ENCODE measurements at regions not wholly inside any gene's neighbourhood (a gene's known extent, or its start where the extent isn't known, plus 50 kb on each side); places are given as distances from the start of the nearest gene placed in this dataset.

DNA sequence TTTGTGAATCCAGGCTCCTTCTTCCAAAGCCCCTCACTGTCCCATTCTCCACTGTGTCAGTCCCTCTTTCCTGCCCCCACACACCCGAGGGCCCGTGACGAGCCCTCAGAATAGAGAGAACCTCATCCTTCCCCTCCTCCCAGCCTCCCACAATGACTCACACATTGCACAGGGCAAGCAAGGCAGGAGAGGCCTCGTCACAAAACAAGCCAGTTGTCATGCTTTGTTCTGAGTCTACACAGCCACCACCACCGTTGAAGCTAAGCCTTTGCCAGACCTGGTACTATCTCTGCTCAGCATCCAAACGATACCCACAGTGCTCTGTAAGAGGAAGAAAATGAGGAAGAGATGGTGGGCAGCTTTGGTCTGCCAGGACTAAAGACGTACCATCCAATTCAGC, 142.2 kb upstream of the ZNF366 start:
- no peaks in the 10 kb centered on the region for H3K36me3 Mint-ChIP-seq (ENCODE audit: insufficient read depth, unreplicated experiment)
- H3K27ac Mint-ChIP-seq (ENCODE audit: unreplicated experiment): no peak overlapping the region

DNA sequence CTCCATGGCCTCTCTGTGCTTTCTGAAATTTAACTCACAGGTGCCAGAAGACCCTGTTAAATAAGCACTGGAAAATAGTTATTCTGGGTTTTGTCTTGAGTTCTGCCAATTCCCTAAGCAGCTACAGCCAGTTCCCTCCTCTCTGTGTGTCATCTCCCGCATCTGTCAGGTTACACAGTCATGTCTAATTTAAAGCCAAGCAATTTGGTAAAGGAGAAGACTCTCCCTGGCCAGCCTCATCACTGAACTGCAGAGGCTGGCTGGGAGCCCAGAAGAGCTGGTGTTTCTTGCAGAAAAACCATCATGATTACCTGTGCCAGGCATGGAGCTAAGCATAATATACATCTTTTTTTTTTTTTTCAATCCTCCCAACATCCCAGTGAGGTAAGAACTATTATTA, 141.3 kb upstream of the ZNF366 start:
- Mint-ChIP-seq H3K27ac (ENCODE audit: unreplicated experiment) (no peak overlapping the region), H3K27me3 (ENCODE audit: unreplicated experiment) (peaks cover 42% of the 10 kb centered on the region), H3K9me3 (ENCODE audit: low read depth, unreplicated experiment) (no peaks in the 10 kb centered on the region), H3K4me3 (ENCODE audit: low read depth, unreplicated experiment) (no peak overlapping the region), H3K36me3 (ENCODE audit: insufficient read depth, unreplicated experiment) (no peaks in the 10 kb centered on the region), H3K4me1 (ENCODE audit: low read depth, unreplicated experiment) (no peaks in the 10 kb centered on the region)
- TF ChIP-seq, protein P1, sequence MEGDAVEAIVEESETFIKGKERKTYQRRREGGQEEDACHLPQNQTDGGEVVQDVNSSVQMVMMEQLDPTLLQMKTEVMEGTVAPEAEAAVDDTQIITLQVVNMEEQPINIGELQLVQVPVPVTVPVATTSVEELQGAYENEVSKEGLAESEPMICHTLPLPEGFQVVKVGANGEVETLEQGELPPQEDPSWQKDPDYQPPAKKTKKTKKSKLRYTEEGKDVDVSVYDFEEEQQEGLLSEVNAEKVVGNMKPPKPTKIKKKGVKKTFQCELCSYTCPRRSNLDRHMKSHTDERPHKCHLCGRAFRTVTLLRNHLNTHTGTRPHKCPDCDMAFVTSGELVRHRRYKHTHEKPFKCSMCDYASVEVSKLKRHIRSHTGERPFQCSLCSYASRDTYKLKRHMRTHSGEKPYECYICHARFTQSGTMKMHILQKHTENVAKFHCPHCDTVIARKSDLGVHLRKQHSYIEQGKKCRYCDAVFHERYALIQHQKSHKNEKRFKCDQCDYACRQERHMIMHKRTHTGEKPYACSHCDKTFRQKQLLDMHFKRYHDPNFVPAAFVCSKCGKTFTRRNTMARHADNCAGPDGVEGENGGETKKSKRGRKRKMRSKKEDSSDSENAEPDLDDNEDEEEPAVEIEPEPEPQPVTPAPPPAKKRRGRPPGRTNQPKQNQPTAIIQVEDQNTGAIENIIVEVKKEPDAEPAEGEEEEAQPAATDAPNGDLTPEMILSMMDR (IDR thresholded peaks at IDR 0.05; ENCODE audit: unreplicated experiment): no peak
- no peak for DNase-seq
- CTCF ChIA-PET: interaction anchor here (1.2 kb wide), 1 partner anchor 13 kb away, joined by 3 read pairs; no protein-coding TSS in a partner anchor
- BruUV-seq (replicated peaks): no TSS peak
- intact Hi-C loops (cut with micrococcal nuclease; ENCODE audit: unreplicated experiment): no loop called here

More for the DNA sequence above, 142.2 kb upstream of the ZNF366 start:
- H3K9me3 Mint-ChIP-seq (ENCODE audit: low read depth, unreplicated experiment): no peaks in the 10 kb centered on the region
- intact Hi-C loops (cut with micrococcal nuclease; ENCODE audit: unreplicated experiment): no loop called here
- BruUV-seq (replicated peaks): no TSS peak
- CTCF ChIA-PET: interaction anchor here (1.2 kb wide), 1 partner anchor 12 kb away, joined by 3 read pairs; no protein-coding TSS in a partner anchor
- H3K27me3 Mint-ChIP-seq (ENCODE audit: unreplicated experiment): peaks cover 44% of the 10 kb centered on the region
- no peaks in the 10 kb centered on the region for H3K4me1 Mint-ChIP-seq (ENCODE audit: low read depth, unreplicated experiment)
- no peak overlapping the region for H3K4me3 Mint-ChIP-seq (ENCODE audit: low read depth, unreplicated experiment)
- TF ChIP-seq, protein P1 (IDR thresholded peaks at IDR 0.05; ENCODE audit: unreplicated experiment): no peak
- DNase-seq: no peak

DNA sequence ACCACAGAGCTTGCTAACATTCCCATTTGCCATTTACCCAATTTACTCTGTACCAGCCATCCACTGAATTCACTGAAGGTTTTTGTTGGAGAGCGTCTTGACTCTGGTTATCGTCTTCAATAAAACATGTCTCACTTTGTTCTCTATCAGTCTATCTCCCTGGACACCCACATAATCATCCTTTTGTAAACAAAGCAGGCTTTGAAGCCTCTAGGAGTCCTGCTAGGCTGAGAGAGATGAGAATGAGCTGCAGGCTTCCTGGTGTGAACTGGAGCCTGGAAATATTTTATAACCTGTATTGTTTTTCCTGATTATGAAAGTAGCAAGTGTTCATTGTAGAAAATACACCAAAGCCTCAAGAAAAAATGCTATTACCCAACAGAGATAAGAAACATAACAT, 140.6 kb upstream of the ZNF366 start:
- H3K4me1 Mint-ChIP-seq (ENCODE audit: low read depth, unreplicated experiment): no peaks in the 10 kb centered on the region
- H3K27ac Mint-ChIP-seq (ENCODE audit: unreplicated experiment): no peak overlapping the region
- intact Hi-C loops (cut with micrococcal nuclease; ENCODE audit: unreplicated experiment): no loop called here
- TF ChIP-seq, protein P1 (IDR thresholded peaks at IDR 0.05; ENCODE audit: unreplicated experiment): no peak
- H3K27me3 Mint-ChIP-seq (ENCODE audit: unreplicated experiment): peaks cover 35% of the 10 kb centered on the region
- DNase-seq: no peak
- CTCF ChIA-PET: no interaction called here
- no peaks in the 10 kb centered on the region for H3K9me3 Mint-ChIP-seq (ENCODE audit: low read depth, unreplicated experiment)
- no peak overlapping the region for H3K4me3 Mint-ChIP-seq (ENCODE audit: low read depth, unreplicated experiment)
- no peaks in the 10 kb centered on the region for H3K36me3 Mint-ChIP-seq (ENCODE audit: insufficient read depth, unreplicated experiment)
- BruUV-seq (replicated peaks): no TSS peak

DNA sequence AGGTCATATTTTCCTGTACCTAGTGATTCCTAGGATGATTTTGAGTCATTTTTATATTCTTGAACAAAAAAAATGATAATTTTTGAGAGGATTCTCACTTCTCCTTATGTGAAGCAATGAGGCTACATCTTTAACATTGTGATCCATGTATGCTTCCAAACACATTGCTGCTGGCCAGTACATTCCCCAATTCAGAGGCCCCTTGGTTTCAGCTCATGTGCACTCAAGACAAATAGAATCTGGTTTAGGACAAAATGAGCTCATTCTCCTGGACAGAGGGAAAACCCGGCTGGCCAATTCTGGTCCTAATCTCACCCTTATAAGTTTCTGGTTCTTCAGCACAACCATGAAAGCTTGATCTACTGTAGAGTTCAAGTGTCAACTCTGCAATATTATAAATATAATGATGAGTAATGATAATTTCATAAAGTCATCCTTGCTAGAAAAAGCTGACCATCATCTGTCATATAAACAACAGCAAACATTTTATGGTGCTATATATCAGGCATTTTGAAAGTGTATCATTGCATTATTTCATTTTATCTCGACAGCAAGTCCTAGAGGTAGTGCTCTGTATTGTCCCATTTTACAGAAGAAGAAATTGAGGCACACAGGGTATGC, 139.1 kb upstream of the ZNF366 start:
- Mint-ChIP-seq H3K4me3 (ENCODE audit: low read depth, unreplicated experiment) (no peak overlapping the region), H3K27me3 (ENCODE audit: unreplicated experiment) (peaks cover 20% of the 10 kb centered on the region), H3K4me1 (ENCODE audit: low read depth, unreplicated experiment) (no peaks in the 10 kb centered on the region), H3K36me3 (ENCODE audit: insufficient read depth, unreplicated experiment) (no peaks in the 10 kb centered on the region), H3K27ac (ENCODE audit: unreplicated experiment) (no peak overlapping the region), H3K9me3 (ENCODE audit: low read depth, unreplicated experiment) (no peaks in the 10 kb centered on the region)
- DNase-seq: no peak
- TF ChIP-seq, protein P1 (IDR thresholded peaks at IDR 0.05; ENCODE audit: unreplicated experiment): no peak
- CTCF ChIA-PET: no interaction called here
- no TSS peak for BruUV-seq (replicated peaks)
- intact Hi-C loops (cut with micrococcal nuclease; ENCODE audit: unreplicated experiment): no loop called here
